DOHH2 (cell line): ENCODE measurements at regions not wholly inside any gene's neighbourhood (a gene's known extent, or its start where the extent isn't known, plus 50 kb on each side); places are given as distances from the start of the nearest gene placed in this dataset.

Source experiments
- H3F3A ChIP-seq: fragments of 200-600 bp; sonication (generic), shearing (Covaris generic); 2 replicates; pipeline ENCODE4 v1.6.0; 2016; ENCODE audit warnings: antibody characterized with exemption, mild to moderate bottlenecking; ENCODE audit not compliant: control insufficient read depth, insufficient read depth
- H3K27ac ChIP-seq: fragments of 200-600 bp; sonication (generic); 2 replicates; pipeline ENCODE4 v1.5.1; 2014; ENCODE audit warnings: low read depth, mild to moderate bottlenecking, low read length, moderate library complexity
- H3K27me3 ChIP-seq: fragments of 200-600 bp; sonication (generic); 2 replicates; pipeline ENCODE4 v1.6.1; 2014; ENCODE audit warnings: mild to moderate bottlenecking, low read length, mixed read lengths; ENCODE audit not compliant: control insufficient read depth
- H3K36me3 ChIP-seq: fragments of 200-600 bp; sonication (generic); 2 replicates; pipeline ENCODE4 v1.6.1; 2014; ENCODE audit warnings: mild to moderate bottlenecking, low read length, moderate library complexity, mixed read lengths; ENCODE audit not compliant: control insufficient read depth
- H3K4me1 ChIP-seq: fragments of 200-600 bp; sonication (generic); 2 replicates; pipeline ENCODE4 v1.6.1; 2014; ENCODE audit warnings: mild to moderate bottlenecking, low read length, mixed read lengths; ENCODE audit not compliant: control insufficient read depth
- H3K4me2 ChIP-seq: fragments of 200-600 bp; sonication (generic); 2 replicates; pipeline ENCODE4 v1.6.0; 2014; ENCODE audit warnings: mild to moderate bottlenecking, low read length, moderate library complexity
- H3K4me3 ChIP-seq: fragments of 200-600 bp; sonication (generic); 2 replicates; pipeline ENCODE4 v1.5.1; 2014; ENCODE audit warnings: mild to moderate bottlenecking, low read length, mixed read lengths
- H3K79me2 ChIP-seq: fragments of 200-600 bp; sonication (generic); 2 replicates; pipeline ENCODE4 v1.6.1; 2014; ENCODE audit warnings: mild to moderate bottlenecking, low read length, mixed read lengths; ENCODE audit not compliant: control insufficient read depth
- H3K9me2 ChIP-seq: fragments of 200-600 bp; sonication (generic); replicated peaks from 2 replicates; pipeline ENCODE4 v1.6.1; 2014; ENCODE audit warnings: mild to moderate bottlenecking, low read length, mixed read lengths; ENCODE audit not compliant: control insufficient read depth
- H3K9me3 ChIP-seq: fragments of 200-600 bp; sonication (generic); 2 replicates; pipeline ENCODE4 v1.6.1; 2014; ENCODE audit warnings: antibody characterized with exemption, low read length, mixed read lengths; ENCODE audit not compliant: control insufficient read depth, insufficient read depth
- H4K20me1 ChIP-seq: fragments of 200-600 bp; sonication (generic); 2 replicates; pipeline ENCODE4 v1.6.0; 2014; ENCODE audit warnings: low read depth, mild to moderate bottlenecking, antibody characterized with exemption, low read length, moderate library complexity; ENCODE audit not compliant: control insufficient read depth, insufficient read depth
- EZH2phosphoT487 ChIP-seq: fragments of 200-600 bp; sonication (generic); IDR thresholded peaks from 2 replicates; pipeline ENCODE4 v1.6.1; 2017; ENCODE audit warnings: borderline replicate concordance, mild to moderate bottlenecking, antibody characterized with exemption, low read length, moderate library complexity, mixed read lengths
- TF ChIP-seq, protein P1 (sequence below): fragments of 200-600 bp; sonication (generic); IDR thresholded peaks from one replicate; pipeline ENCODE4 v1.5.1; 2014; ENCODE audit warnings: antibody characterized with exemption, mild to moderate bottlenecking, low read depth, low read length; ENCODE audit not compliant: poor library complexity, severe bottlenecking

DNA sequence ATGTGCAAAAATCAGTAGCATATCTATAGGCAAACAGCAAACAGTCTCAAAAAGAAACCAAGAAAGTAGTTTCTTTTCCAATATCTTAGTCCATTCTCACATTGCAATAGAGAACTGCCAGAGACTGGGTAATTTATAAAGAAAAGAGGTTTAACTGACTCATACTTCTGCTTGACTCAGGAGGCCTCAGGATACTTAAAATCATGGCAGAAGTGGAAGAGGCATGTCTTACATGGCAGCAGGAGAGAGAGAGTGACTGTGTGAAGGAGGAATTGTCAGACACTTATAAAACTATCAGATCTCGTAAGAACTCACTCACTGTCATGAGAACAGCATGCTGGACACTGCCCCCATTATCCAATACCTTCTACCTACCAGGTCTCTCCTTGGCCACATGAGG, 327.9 kb upstream of the EPHA3 start:
- Histone ChIP-seq H3K36me3 (no peaks in the 10 kb centered on the region), H3K79me2 (no peaks in the 10 kb centered on the region), H3K9me2 (no peaks in the 10 kb centered on the region), H4K20me1 (no peaks in the 10 kb centered on the region), H3K9me3 (no peaks in the 10 kb centered on the region), H3K4me3 (no peak overlapping the region), H3K27ac (no peak overlapping the region), H3K4me2 (no peak overlapping the region), H3K27me3 (no peaks in the 10 kb centered on the region), H3F3A (no peaks in the 10 kb centered on the region), H3K4me1 (no peaks in the 10 kb centered on the region)
- TF ChIP-seq EZH2phosphoT487, result no peak
- TF ChIP-seq, protein P1, sequence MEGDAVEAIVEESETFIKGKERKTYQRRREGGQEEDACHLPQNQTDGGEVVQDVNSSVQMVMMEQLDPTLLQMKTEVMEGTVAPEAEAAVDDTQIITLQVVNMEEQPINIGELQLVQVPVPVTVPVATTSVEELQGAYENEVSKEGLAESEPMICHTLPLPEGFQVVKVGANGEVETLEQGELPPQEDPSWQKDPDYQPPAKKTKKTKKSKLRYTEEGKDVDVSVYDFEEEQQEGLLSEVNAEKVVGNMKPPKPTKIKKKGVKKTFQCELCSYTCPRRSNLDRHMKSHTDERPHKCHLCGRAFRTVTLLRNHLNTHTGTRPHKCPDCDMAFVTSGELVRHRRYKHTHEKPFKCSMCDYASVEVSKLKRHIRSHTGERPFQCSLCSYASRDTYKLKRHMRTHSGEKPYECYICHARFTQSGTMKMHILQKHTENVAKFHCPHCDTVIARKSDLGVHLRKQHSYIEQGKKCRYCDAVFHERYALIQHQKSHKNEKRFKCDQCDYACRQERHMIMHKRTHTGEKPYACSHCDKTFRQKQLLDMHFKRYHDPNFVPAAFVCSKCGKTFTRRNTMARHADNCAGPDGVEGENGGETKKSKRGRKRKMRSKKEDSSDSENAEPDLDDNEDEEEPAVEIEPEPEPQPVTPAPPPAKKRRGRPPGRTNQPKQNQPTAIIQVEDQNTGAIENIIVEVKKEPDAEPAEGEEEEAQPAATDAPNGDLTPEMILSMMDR, result no peak

DNA sequence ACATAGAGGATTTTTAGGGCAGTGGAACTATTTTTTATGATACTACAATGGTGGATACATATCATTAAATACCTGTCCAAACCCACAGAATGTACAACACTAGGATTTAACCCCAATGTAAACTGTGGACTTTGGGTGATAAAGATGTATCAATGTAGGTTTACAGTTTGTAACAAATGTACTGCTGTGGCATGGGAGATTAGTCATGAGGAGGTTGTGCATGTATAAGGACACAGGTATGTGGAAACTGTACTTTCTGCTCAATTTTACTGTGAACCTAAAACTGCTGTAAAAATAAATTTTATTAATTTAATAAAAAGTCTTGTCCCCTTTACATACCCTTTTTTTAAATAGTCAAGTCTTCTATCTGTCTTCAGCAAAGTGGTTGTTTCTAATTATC, 322.5 kb upstream of the EPHA3 start:
- Histone ChIP-seq H3K9me3 (no peaks in the 10 kb centered on the region), H3K9me2 (no peaks in the 10 kb centered on the region), H3K27me3 (no peaks in the 10 kb centered on the region), H4K20me1 (no peaks in the 10 kb centered on the region), H3K27ac (no peak overlapping the region), H3K4me3 (no peak overlapping the region), H3F3A (no peaks in the 10 kb centered on the region), H3K4me1 (no peaks in the 10 kb centered on the region), H3K4me2 (no peak overlapping the region), H3K36me3 (no peaks in the 10 kb centered on the region), H3K79me2 (no peaks in the 10 kb centered on the region)
- TF ChIP-seq EZH2phosphoT487, result no peak
- TF ChIP-seq, protein P1, result no peak

DNA sequence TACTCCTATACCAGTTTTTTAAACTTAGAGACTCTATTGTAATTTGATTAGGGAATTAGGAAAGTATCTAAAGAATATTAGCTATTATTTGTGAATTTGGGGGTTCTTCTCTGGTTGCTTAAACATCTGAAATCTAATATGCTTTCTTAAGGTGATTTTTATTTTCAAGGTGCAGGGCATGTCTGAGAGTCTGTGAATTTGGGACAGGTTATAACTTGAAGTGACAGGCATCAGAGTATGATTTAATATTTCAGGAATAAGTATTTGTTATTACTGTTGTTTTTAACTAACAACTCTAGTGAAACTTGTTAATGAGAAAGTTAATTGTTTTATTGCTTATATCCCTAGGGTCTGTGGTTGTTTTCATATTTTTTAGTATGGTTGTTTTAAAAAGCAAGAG, 321.6 kb upstream of the EPHA3 start:
- no peaks in the 10 kb centered on the region for H3K36me3 ChIP-seq
- no peak overlapping the region for H3K4me2 ChIP-seq
- no peaks in the 10 kb centered on the region for H3K9me2 ChIP-seq
- H3F3A ChIP-seq, result no peaks in the 10 kb centered on the region
- no peaks in the 10 kb centered on the region for H3K27me3 ChIP-seq
- H3K27ac ChIP-seq, result no peak overlapping the region
- no peak overlapping the region for H3K4me3 ChIP-seq
- no peaks in the 10 kb centered on the region for H3K4me1 ChIP-seq
- TF ChIP-seq, protein P1, result no peak
- TF ChIP-seq EZH2phosphoT487, result no peak
- H4K20me1 ChIP-seq, result no peaks in the 10 kb centered on the region
- no peaks in the 10 kb centered on the region for H3K9me3 ChIP-seq
- no peaks in the 10 kb centered on the region for H3K79me2 ChIP-seq

DNA sequence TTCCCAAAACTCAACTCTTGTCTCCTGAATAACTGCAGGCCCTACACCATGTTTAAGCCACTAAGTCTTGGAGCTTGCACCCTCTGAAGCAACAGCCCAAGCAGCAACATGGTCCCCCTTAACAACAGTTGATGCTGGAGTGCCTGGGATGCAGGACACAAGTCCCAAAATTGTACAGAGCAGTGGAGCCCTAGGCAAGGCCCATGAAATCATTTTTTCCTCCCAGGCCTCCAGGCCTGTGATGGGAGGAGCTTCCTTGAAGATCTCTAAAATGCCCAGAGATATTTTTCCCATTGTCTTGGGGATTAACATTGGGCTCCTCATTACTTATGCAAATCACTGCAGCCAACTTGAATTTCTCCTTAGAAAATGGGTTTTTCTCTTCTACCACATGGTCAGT, 311.9 kb upstream of the EPHA3 start:
- Histone ChIP-seq H3K27ac (no peak overlapping the region), H3K27me3 (no peaks in the 10 kb centered on the region), H3K4me1 (no peaks in the 10 kb centered on the region), H3K9me3 (peaks cover 16% of the 10 kb centered on the region), H3K9me2 (no peaks in the 10 kb centered on the region), H3K4me3 (no peak overlapping the region), H3K4me2 (no peak overlapping the region), H3K36me3 (no peaks in the 10 kb centered on the region), H3K79me2 (no peaks in the 10 kb centered on the region), H3F3A (no peaks in the 10 kb centered on the region), H4K20me1 (no peaks in the 10 kb centered on the region)
- no peak for TF ChIP-seq EZH2phosphoT487
- TF ChIP-seq, protein P1, result no peak
